Sigmoid colon (tissue), 6 donors: ENCODE measurements at regions not wholly inside any gene's neighbourhood (a gene's known extent, or its start where the extent isn't known, plus 50 kb on each side); places are given as distances from the start of the nearest gene placed in this dataset.

Source experiments
- DNase-seq: peaks from one replicate; pipeline ENCODE4 v3.0.0-alpha.2; 2019
- H3K27ac ChIP-seq, 4 donors: fragments of 200-600 bp; sonication (generic); one replicate each; pipeline ENCODE4 v1.5.1; 2016 to 2019; ENCODE audit warnings: mild to moderate bottlenecking in 1 of 4
- H3K27me3 ChIP-seq, 3 donors: fragments of 200-600 bp; sonication (generic); one replicate each; pipeline ENCODE4 v1.5.1; 2019; ENCODE audit warnings: mild to moderate bottlenecking in 1 of 3
- H3K36me3 ChIP-seq, 4 donors: fragments of 200-600 bp; sonication (generic); one replicate each; pipeline ENCODE4 v1.5.1; 2016 to 2019
- H3K4me1 ChIP-seq, 4 donors: fragments of 200-600 bp; sonication (generic); one replicate each; pipeline ENCODE4 v1.5.1; 2017 to 2019
- H3K4me3 ChIP-seq, 4 donors: fragments of 200-600 bp; sonication (generic); one replicate each; pipeline ENCODE4 v1.5.1; 2017 to 2019; ENCODE audit warnings: mild to moderate bottlenecking in 2 of 4, moderate library complexity in 1 of 4
- H3K9me3 ChIP-seq, 4 donors: fragments of 200-600 bp in 3 of 4; sonication (generic) in 3 of 4; one replicate each; pipeline versions ENCODE4 v1.5.1 to v1.6.1; 2013 to 2019
- CTCF ChIP-seq, 4 experiments: fragments of 450-650 bp in 3 of 4; fragments of 200-600 bp in 1 of 4; IDR thresholded peaks; one replicate each; pipeline ENCODE4 v1.5.1; 2016 to 2019; ENCODE audit warnings: antibody characterized with exemption in 4 of 4, mild to moderate bottlenecking in 3 of 4, moderate library complexity in 2 of 4
- EP300 ChIP-seq, 4 donors: sonication (generic); formaldehyde crosslinking; IDR thresholded peaks; one replicate each; pipeline ENCODE4 v1.6.1; 2017; ENCODE audit warnings: antibody characterized with exemption in 4 of 4
- POLR2A ChIP-seq, 2 donors: fragments of 450-650 bp; IDR thresholded peaks; one replicate each; pipeline ENCODE4 v1.6.1; 2016; ENCODE audit warnings: antibody characterized with exemption in 2 of 2, mild to moderate bottlenecking in 2 of 2, moderate library complexity in 2 of 2
- POLR2AphosphoS5 ChIP-seq, 4 donors: sonication (generic); formaldehyde crosslinking; IDR thresholded peaks; one replicate each; pipeline ENCODE4 v1.6.1; 2017; ENCODE audit warnings: antibody characterized with exemption in 4 of 4
- WGBS, 2 donors: extraction: QIAGEN DNeasy Blood & Tissue Kit; methylation state at CpG; one replicate each; pipeline ENCODE4 v1.1.7; 2013; 5-methylcytosine and 5-hydroxymethylcytosine counted together
- intact Hi-C: fragments of 100-400 bp; cut with DNase I; formaldehyde crosslinking; loops from one replicate; pipeline ENCODE4 v1.15.1; 2023
- donor health status: healthy with polysubstance abuse.
- donor health status: healthy.

GRCh38 chr4:34771632-34772031 is 1472.7 kb downstream of the ARAP2 start:
- Histone ChIP-seq H3K4me1 (no peaks in the 10 kb centered on the region), H3K27me3 (no peaks in the 10 kb centered on the region), H3K36me3 (no peaks in the 10 kb centered on the region), H3K27ac (no peak overlapping the region), H3K9me3 (no peaks in the 10 kb centered on the region), H3K4me3 (no peak overlapping the region)
- TF ChIP-seq POLR2A (IDR thresholded peaks at IDR 0.05) (no peak), POLR2AphosphoS5 (IDR thresholded peaks at IDR 0.05) (no peak), CTCF (IDR thresholded peaks at IDR 0.05) (no peak), EP300 (IDR thresholded peaks at IDR 0.05) (no peak)
- no peak for DNase-seq
- WGBS, 2 donors: 78 to 83% methylated on average over 8 of the region's 8 CpGs
- intact Hi-C loops: no loop called here

DNA sequence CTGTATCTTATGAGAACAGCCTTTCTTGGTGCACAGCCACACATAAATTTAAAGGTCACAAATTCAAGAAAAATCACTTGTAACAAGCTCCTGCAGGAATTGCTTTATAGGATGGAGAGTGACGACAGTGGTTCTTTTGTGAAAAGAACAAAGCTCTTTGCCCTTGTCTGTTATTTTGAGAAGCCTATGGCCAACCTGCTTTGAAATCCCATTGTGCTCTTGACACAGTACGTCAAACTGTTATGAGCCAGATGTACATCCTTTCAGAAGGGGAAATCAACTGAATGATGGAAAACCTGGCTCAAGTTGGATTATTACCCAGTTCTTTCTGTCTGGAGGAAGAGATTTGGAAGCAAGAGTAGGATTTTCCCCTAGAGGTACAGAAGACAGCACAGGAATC is 1454.2 kb downstream of the ARAP2 start:
- Histone ChIP-seq H3K27me3 (no peaks in the 10 kb centered on the region), H3K9me3 (no peaks in the 10 kb centered on the region), H3K36me3 (no peaks in the 10 kb centered on the region), H3K27ac (no peak overlapping the region), H3K4me3 (no peak overlapping the region), H3K4me1 (no peaks in the 10 kb centered on the region)
- no peak for TF ChIP-seq EP300 (IDR thresholded peaks at IDR 0.05)
- TF ChIP-seq CTCF (IDR thresholded peaks at IDR 0.05): no peak
- no peak for TF ChIP-seq POLR2A (IDR thresholded peaks at IDR 0.05)
- no peak for TF ChIP-seq POLR2AphosphoS5 (IDR thresholded peaks at IDR 0.05)
- DNase-seq: no peak
- 56 to 70% methylated on average over 2 of the region's 2 CpGs for WGBS, 2 donors
- intact Hi-C loops: no loop called here

- DNase-seq: no peak
- no peaks in the 10 kb centered on the region for H3K36me3 ChIP-seq
- TF ChIP-seq EP300 (IDR thresholded peaks at IDR 0.05): no peak
- TF ChIP-seq POLR2AphosphoS5 (IDR thresholded peaks at IDR 0.05): no peak
- no peak for TF ChIP-seq POLR2A (IDR thresholded peaks at IDR 0.05)
- TF ChIP-seq CTCF (IDR thresholded peaks at IDR 0.05): no peak
- intact Hi-C loops: no loop called here
- H3K27ac ChIP-seq: no peak overlapping the region
- no peaks in the 10 kb centered on the region for H3K9me3 ChIP-seq
- no peaks in the 10 kb centered on the region for H3K27me3 ChIP-seq
- H3K4me3 ChIP-seq: no peak overlapping the region
- 83 to 85% methylated on average over 2 of the region's 2 CpGs for WGBS, 2 donors
- no peaks in the 10 kb centered on the region for H3K4me1 ChIP-seq
Observed at GRCh38 chr4:34791209-34791608, 1453.1 kb downstream of the ARAP2 start.

- WGBS, 2 donors: 81 to 88% methylated on average over 1 of the region's 1 CpG
- no peaks in the 10 kb centered on the region for H3K36me3 ChIP-seq
- intact Hi-C loops: no loop called here
- H3K27me3 ChIP-seq: no peaks in the 10 kb centered on the region
- H3K27ac ChIP-seq: no peak overlapping the region
- H3K4me1 ChIP-seq: no peaks in the 10 kb centered on the region
- TF ChIP-seq EP300 (IDR thresholded peaks at IDR 0.05): no peak
- no peak for TF ChIP-seq POLR2A (IDR thresholded peaks at IDR 0.05)
- no peak for DNase-seq
- no peak overlapping the region for H3K4me3 ChIP-seq
- H3K9me3 ChIP-seq: no peaks in the 10 kb centered on the region
Observed at GRCh38 chr4:34800953-34801352, 1443.4 kb downstream of the ARAP2 start.

- 69 to 77% methylated on average over 3 of the region's 3 CpGs for WGBS, 2 donors
- H3K4me1 ChIP-seq: no peaks in the 10 kb centered on the region
- no peak overlapping the region for H3K27ac ChIP-seq
- H3K4me3 ChIP-seq: no peak overlapping the region
- intact Hi-C loops: no loop called here
- no peak for DNase-seq
- TF ChIP-seq POLR2AphosphoS5 (IDR thresholded peaks at IDR 0.05) (no peak), EP300 (IDR thresholded peaks at IDR 0.05) (no peak), CTCF (IDR thresholded peaks at IDR 0.05) (no peak), POLR2A (IDR thresholded peaks at IDR 0.05) (no peak)
- peaks cover 0 to 6% (median 1%) of the 10 kb centered on the region in 4 donors for H3K9me3 ChIP-seq
- H3K36me3 ChIP-seq: no peaks in the 10 kb centered on the region
- no peaks in the 10 kb centered on the region for H3K27me3 ChIP-seq
Observed at GRCh38 chr4:34814266-34814665, 1430.0 kb downstream of the ARAP2 start.
